ENCODE measurements at regions not wholly inside any gene's neighbourhood (a gene's known extent, or its start where the extent isn't known, plus 50 kb on each side); places are given as distances from the start of the nearest gene placed in this dataset.

- TF ChIP-seq POLR2A (IDR thresholded peaks at IDR 0.05; ENCODE audit: low read length) = no peak
- no peak for TF ChIP-seq GATA1 (IDR thresholded peaks at IDR 0.05; ENCODE audit: low read depth, low read length)
These were observed 559.9 kb downstream of the TSN start for GRCh38 chr2:122315306-122315705.
